SW480 (cell line): ENCODE measurements at regions not wholly inside any gene's neighbourhood (a gene's known extent, or its start where the extent isn't known, plus 50 kb on each side); places are given as distances from the start of the nearest gene placed in this dataset.
"Not testable (repeated sequence)": the region's sequence is repeated elsewhere in the genome, so short reads cannot be mapped to it uniquely, and the experiment has no call there.

ENCODE experiments used
- DNase-seq: peaks from one replicate; pipeline ENCODE4 v3.0.0-alpha.2; 2016; ENCODE audit warnings: low spot score

GRCh38 chrX:117680286-117680685, 436.3 kb downstream of the KLHL13 start:
- no peak for DNase-seq

GRCh38 chrX:117653396-117653795, 463.2 kb downstream of the KLHL13 start:
- DNase-seq = no peak

GRCh38 chrX:117645639-117646038, 471.0 kb downstream of the KLHL13 start:
- DNase-seq = no peak

GRCh38 chrX:117641913-117642656, 474.5 kb downstream of the KLHL13 start:
- DNase-seq = no peak

- DNase-seq = no peak
Observed at GRCh38 chrX:117636826-117637225, 479.8 kb downstream of the KLHL13 start.

- DNase-seq = no peak
Observed at GRCh38 chrX:117633277-117633676, 483.3 kb downstream of the KLHL13 start.

- no peak for DNase-seq
Observed at GRCh38 chrX:117628381-117628780, 488.2 kb downstream of the KLHL13 start.

GRCh38 chrX:117610806-117611205, 505.8 kb downstream of the KLHL13 start:
- no peak for DNase-seq

GRCh38 chrX:117610049-117610448, 506.6 kb downstream of the KLHL13 start:
- DNase-seq = no peak

GRCh38 chrX:117607561-117607960, 509.0 kb downstream of the KLHL13 start:
- no peak for DNase-seq

GRCh38 chrX:117606101-117606500, 510.5 kb downstream of the KLHL13 start:
- not testable (repeated sequence) for DNase-seq

- no peak for DNase-seq
Observed at GRCh38 chrX:117570160-117570559, 546.5 kb downstream of the KLHL13 start.

GRCh38 chrX:117568238-117568637, 548.4 kb downstream of the KLHL13 start:
- no peak for DNase-seq

- no peak for DNase-seq
Observed at GRCh38 chrX:117543885-117544284, 572.7 kb downstream of the KLHL13 start.

- no peak for DNase-seq
Observed at GRCh38 chrX:117539090-117539418, 577.6 kb downstream of the KLHL13 start.

GRCh38 chrX:117538178-117539089, 578.2 kb downstream of the KLHL13 start:
- no peak for DNase-seq

- no peak for DNase-seq
Observed at GRCh38 chrX:117532339-117532738, 584.3 kb downstream of the KLHL13 start.

- DNase-seq = no peak
Observed at GRCh38 chrX:117522725-117523700, 593.6 kb downstream of the KLHL13 start.

GRCh38 chrX:117517994-117518393, 598.6 kb downstream of the KLHL13 start:
- DNase-seq = no peak

- DNase-seq = no peak
Observed at GRCh38 chrX:117511379-117511778, 605.2 kb downstream of the KLHL13 start.

- no peak for DNase-seq
Observed at GRCh38 chrX:117510453-117510852, 606.2 kb downstream of the KLHL13 start.

GRCh38 chrX:117508021-117508420, 608.6 kb downstream of the KLHL13 start:
- no peak for DNase-seq
